HG03159 (cell line): ENCODE measurements at regions not wholly inside any gene's neighbourhood (a gene's known extent, or its start where the extent isn't known, plus 50 kb on each side); places are given as distances from the start of the nearest gene placed in this dataset.
"Not testable (repeated sequence)": the region's sequence is repeated elsewhere in the genome, so short reads cannot be mapped to it uniquely, and the experiment has no call there.

Experiments
- ATAC-seq: cut with Tn5 transposase; IDR thresholded peaks from one replicate; pipeline ENCODE4 v1.9.1; 2021; ENCODE audit warnings: mild to moderate bottlenecking, moderate library complexity; ENCODE audit not compliant: unreplicated experiment

DNA sequence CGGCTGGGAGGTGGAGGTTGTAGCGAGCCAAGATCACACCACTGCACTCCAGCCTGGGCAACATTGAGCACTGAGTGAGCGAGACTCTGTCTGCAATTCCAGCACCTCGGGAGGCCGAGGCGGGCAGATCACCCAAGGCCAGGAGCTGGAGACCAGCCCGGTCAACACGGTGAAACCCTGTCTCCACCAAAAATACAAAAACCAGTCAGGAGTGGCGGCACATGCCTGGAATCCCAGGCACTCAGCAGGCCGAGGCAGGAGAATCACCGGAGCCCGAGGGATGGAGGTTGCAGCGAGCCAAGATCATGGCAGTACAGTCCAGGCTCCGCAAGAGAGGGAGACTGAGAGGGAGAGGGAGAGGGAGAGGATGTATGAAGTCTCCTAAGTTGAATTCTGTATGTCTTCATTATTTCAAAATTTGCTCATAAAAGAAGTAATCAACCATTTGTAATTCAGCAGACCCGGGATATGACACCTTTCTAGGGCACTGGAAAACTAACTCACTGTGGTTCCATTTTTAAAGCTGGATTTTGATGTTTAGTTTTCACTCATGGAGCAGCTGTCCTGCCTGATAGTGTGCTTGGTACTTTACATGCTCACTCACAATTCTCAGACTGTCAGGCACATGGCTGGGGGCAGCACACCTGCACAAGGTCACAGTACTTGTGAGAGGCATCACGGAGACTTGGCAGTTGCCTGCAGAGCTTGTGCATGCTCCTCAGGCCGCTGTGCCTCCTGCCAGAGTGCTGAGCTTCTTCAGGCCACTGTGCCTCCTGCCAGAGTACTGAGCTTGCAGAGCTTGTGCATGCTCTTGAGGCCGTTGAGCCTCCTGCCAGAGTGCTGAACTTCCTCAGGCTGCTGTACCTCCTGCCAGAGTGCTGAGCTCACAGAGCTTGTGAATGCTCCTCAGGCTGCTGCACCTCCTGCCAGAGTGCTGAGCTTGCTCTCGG lies 106.2 kb downstream of the ERMARD start:
- ATAC-seq = no peak

DNA sequence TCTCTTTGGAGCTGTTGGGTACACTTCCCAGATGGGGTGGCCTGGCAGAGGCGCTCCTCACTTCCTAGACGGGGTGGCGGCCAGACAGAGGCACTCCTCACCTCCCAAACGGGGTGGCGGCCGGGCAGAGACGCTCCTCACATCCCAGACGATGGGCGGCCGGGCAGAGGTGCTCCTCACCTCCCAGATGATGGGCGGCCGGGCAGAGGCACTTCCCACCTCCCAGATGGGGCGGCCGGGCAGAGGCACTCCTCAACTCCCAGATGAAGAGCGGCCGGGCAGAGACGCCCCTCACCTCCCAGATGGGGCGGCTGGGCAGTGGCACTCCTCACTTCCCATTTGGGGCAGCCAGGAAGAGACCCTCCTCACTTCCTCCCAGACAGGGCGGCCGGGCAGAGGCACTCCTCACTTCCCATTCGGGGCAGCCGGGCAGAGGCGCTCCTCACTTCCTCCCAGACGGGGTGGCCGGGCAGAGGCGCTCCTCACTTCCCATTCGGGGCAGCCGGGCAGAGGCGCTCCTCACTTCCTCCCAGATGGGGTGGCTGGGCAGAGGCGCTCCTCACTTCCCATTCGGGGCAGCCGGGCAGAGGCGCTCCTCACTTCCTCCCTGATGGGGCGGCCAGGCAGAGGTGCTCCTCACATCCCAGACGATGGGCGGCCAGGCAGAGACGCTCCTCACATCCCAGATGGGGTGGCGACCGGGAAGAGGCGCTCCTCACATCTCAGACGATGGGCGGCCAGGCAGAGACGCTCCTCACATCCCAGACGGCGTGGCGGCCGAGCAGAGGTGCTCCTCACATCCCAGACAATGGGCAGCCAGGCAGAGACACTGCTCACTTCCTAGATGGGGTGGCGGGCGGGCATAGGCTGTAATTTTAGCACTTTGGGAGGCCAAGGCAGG lies 105.3 kb downstream of the ERMARD start:
- ATAC-seq = not testable (repeated sequence)

DNA sequence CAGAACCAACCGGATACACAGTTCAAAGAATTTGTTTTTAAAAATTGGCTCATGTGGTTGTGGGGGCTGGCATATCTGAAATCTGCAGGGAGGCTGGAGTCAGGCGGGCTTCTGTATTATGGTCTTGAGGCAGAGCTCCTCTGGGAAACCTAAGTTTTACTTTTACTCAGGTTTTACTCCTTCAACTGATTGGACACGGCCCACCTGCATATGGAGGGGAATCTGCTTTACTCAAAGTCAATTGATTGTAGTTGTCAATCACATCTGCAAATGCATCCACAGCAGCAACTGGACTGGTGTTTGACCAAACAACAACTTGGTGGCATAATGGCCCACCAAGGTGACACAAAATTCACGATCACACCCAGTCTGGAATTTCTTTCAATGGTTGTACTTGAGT lies 103.4 kb downstream of the ERMARD start:
- no peak for ATAC-seq

DNA sequence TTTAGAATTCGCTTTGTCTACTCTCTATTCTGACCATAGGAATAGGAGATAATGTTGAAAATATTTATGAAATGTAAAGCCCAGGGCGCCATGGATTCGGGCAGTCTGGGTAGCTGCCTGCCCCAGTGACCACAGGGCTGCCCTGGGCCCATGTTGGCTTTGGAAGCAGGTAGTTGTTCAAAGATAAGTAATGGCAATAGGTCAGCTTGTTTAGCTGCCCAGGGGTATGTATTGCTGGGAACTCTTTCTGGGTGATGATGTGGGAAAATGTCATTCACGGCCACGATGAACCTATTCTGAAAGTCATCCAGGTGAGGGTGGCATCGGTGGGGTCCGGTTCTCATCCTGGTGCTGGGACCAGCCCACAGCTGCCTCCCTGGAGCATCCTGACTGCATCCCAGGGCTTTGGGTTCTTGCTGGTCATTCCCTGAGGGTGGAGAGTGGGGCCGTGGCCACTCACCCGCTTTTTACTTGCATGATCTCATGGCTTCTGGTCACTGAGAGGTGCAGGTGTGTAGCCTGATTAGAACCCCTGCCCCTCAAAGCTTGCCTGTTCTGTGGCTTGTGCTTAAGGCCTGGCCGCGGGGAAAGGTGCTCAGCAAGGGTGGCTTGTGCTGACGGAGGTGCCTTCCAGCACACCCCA lies 102.8 kb downstream of the ERMARD start:
- no peak for ATAC-seq

DNA sequence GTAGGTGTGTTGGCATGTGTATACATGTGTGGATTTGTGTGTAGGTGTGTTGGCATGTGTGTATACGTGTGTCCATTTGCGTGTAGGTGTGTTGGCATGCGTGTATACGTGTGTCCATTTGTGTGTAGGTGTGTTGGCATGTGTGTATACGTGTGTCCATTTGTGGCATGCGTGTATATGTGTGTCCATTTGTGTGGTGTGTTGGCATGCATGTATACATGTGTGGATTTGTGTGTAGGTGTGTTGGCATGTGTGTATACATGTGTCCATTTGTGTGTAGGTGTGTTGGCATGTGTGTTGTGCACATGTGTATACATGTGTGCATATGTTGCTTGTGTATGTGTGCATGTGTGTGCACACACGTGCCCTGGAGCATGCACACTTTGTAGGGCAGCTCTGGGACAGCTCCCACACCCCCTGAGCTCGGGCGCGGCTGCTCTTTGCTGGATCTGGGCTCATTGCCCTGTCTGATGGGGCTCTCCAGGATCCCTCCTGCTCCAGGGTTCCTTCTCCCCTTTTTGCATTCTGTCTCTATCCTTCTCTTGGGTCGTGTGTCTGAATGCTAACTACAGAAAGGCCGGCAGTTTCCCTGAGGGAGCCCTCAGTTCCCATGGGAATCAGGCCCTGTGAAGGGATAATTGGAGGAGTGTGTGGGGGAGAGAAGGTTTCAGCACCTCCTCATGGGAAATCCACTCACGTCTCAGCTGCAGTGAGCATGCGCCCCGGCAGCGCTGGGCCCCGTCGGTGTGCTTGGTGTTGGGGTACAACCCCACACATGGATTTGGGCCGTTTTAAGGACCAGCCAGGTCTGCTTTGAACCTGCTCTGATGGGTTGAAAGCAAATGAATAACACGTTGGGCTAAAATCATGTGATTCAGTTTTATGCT lies 102.0 kb downstream of the ERMARD start:
- no peak for ATAC-seq

DNA sequence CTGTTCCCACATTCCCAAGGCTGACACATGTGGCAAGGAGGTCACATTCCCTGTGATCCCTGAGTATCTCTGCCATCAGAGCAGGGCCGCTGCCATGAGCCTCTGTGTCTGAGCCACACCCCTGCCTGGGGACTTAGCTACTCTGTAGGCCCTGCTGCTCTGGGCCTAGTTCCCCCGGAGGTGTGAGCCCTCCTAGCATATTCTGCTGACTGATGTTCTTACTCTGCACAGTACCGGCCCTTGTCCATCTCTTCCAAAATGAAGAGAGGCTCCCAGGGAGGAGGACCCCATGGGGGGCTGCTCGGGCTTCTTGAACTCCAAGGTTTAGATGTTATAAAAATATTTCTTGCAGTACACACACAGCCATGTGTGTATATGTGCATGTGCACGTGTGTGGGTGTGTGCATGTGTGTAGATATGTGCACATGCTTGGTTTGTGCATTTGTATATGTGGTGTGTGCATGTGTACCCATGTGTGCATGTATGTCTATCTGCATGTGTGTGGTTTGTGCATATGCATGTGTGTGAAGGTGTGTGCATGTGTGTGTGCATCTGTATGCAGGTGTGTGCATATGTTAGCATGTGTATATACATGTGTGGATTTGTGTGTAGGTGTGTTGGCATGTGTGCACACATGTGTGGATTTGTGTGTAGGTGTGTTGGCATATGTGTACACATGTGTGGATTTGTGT lies 101.2 kb downstream of the ERMARD start:
- ATAC-seq = no peak

DNA sequence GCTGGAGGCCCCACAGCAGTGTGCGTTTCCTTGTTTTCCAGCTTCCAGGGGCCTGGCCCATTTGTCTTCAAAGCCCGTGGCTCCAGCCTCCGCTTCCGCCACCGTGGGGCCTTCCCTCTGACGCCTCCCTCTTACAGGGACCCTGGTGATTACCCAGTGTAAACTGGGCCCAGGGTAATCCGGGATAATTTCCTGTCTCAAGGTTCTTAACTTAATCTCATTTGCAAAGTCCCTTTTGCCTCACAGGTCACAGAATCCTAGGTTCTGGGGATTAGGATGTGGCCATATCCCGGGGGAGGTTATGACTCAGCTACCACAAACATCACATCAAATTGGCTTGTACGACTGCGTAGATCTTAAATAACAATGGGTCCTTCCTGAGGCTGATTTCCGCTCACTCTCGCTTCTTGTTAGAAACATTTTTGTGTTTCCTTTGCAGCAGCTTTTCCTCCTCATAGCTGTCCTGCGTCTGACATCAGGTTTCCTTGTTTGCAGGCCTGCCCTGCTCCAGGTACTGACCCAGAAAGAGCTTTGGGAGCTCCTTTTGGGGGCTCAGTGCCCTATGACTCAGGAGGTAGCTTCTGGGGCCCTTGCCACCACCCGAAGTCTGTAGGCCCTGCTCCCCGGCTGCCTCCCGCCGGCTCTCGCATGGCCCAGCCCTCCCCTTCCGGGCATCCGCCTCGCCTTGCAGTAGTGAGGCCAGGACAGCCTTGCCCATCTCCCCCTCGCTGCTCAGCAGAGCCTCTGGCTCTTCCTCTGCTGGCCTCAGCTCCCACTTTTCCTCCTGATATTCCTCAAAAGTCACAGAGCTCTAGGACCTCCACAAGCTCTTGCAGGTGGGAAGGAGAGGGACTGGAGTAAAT lies 100.5 kb downstream of the ERMARD start:
- no peak for ATAC-seq

DNA sequence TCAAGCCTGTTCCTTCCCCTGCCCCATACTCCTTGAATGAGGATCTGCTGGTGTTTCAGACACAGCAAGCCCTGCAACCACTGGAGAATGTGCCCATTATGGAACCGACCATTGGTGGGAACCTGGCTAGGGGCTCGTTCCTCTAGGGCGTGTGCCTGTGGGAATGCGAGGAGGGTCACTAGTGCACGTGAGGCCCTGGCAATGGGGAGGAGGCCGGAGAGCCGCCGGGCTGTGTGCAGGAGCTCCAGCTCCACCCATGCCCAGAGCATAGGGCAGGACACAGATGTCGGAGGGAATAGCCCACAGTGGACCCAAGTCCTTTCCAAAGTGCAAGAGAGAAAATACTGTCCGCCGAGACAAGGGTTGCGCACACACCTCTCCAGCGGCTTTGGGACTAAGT lies 99.3 kb downstream of the ERMARD start:
- ATAC-seq = no peak

DNA sequence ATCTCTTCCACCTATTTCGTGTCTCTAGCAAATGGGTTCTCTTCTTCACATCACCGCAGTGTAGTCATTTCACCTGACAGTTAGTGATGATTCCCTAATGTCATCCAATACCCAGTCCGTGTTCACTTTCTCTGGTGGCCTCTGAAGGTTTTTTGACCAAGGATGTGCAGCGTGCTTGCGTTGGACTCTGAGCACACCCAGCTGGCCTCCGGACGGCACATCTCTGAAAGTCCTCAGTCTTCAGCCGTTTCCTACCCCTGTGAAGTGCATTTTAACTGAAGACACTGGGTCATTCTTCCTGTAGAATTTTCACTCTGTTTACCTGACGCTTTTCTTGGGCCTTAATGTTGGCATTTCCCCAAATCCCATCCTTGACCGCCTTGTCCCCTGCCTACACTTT lies 98.7 kb downstream of the ERMARD start:
- no peak for ATAC-seq

DNA sequence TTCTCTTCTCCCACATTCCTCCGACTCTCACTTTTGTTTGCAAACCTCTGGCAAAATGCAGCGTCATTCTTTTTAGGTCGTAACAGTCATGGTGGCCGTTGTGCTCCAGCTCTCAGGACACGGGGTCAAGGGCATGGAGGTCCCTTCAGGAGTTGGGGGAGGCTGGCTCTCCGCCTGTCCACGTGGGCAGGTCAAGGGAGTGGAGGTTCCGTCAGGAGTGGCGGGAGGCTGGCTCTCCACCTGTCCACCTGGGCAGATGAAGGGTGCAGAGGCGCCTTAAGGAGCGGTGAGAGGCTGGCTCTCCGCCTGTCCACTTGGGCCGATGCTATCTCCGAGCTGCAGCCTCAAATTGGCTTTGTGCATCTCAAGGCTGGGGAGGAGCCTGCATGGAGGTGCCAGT lies 98.0 kb downstream of the ERMARD start:
- ATAC-seq = no peak

DNA sequence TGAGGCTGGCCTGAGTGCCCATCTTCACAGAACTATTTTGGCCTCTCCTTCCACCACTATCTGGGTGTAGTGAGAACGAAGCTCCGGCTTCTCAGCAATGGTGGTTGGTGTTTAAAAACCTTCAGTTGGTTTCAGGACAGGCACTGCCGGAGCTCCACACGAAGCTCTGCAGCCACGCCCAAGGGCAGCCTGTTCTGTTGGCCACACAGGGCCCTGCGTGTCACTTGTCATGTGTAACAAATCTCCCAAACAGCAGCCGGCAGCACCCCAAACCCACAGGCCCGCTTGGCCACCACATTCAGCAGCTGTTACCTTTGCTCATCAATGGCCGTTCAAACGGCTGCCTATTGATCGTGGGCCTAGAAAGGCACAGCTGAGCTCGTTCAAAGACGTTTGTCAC lies 97.5 kb downstream of the ERMARD start:
- no peak for ATAC-seq

DNA sequence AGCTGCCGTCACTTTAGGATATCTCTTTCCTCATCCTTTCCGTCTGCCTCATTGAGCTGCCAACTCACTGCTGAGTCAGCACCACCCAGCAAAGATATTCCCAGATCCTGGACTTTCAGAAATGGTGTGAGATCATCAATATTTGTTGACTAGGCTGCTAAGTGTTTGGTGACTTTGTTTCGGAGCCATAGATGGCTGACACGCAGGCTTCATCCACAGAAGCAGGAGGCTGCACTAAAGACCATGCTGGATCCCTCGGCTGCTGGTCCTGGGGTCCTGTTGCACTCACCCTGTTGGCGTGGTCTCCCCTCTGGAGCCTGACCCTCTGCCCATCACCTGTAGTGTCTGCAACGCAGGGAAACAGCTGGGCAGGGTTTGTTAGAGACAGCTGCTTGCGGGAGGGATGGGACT lies 96.5 kb downstream of the ERMARD start:
- ATAC-seq = no peak

DNA sequence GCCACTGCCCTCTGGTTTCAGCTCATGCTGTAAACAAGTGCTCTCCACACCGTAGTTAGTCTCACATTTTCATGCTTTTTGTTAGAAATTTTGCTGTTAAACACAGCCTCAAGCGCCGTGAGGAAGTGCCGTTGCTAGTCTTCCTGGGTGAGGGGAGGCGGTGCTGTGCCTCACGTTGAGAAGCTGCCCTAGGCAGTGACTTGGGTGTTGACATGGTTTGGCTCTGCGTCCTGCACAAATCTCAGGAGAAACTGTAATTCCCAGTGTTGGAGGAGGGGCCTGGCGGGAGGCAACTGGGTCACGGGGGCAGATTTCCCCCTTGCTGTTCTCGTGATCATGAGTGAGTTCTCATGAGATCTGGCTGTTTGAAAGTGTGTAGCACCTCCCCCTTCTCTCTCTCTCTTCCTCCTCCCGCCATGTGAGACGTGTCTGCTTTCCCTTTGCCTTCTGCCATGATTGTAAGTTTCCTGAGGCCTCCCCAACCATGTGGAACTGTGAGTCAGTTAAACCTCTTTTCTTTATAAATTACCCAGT lies 95.8 kb downstream of the ERMARD start:
- ATAC-seq = no peak

DNA sequence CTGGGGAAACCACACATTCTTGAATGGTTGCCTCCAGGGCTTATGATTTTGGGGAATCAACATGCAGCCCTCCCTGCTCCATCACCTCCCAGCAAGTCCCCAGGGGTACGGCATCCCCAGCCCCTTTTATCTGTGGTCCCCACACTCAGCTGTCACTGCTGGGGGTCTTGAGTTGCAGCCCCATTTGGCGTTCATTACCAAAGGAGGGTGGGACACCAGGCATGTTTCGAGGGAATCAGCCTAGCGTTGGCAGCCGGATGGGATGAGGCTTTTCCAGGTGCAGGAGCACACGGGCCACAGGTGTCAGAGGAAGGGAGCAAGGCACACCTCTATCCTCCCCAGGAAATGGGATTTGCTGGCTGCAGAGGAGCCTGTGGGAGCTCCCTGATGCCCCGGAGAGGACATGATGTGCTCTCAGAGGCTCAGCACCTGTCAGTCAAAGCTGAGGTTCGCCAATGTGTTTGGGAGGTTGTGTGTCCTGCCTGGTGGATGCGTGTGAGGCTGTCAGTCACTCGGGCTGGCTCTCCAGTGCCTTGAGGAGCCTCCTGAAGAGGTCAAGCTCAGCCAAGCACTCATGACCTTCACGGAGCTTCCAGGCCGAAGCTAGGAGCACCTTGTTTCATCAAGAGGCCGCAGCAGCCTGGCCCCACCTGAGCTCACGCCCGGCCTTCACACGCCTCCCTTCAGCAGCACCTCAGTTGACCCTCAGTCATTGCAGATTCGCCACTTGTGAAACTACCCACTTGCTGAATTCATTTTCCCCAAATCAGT lies 95.0 kb downstream of the ERMARD start:
- no peak for ATAC-seq

DNA sequence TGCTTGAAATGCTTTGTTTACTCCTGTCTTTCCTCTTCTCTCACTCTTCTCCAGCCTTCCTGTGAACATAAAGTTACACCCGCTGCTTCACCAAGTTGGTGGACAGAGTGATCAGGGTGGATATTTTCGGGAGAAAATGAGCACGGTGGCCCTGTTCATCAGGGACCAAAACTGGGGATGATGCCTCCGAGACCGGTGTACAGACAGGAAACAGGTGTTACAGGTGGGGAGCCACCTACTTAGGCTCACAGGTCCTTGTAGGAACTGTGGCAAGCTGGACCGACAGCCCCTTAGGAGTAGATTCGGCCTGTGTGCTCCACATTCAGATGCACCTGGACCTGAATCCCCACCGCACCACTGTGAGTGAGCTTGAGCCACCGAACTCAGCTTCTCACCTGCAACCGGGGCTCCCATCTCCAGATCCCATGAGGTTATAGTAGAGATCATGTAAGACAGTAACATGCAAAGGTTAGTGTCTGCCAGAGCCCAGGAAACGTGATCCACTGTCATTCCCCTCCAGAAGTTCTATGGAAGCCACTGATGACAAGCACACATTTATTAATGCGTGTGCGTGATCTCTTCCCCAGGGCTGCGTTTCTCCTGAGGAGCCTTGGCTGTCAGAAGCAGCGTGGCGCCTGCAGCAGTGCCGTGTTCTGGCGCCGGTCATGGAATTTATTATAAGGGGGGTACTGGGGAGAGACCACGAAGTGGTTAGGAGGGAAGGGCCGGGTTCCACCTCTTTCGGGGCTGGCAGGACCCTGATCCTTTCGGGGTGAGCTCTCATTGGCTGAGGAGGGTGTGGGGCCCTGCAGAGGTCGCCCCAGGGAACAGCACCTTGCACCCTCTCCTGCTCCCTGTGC lies 94.2 kb downstream of the ERMARD start:
- no peak for ATAC-seq

DNA sequence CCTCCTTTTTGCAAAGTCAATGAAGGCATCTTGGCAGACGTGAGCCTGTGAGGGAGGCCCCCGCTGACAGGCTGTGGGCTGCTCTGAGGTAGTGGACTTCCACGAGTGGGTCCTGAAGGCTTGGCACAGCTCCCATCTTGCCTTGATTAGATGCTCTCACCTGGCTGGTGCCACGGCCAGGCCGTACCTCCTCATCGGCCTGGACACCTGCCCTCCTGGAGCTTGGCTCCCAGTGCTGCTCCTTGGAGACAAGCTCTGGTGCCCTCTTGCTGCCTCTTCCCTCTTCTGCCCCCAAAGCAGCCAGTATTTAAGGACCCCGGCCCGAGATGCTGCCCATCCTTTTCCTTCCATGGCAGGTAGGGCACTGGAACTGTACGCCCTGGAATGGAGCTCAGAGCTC lies 93.5 kb downstream of the ERMARD start:
- ATAC-seq = no peak

DNA sequence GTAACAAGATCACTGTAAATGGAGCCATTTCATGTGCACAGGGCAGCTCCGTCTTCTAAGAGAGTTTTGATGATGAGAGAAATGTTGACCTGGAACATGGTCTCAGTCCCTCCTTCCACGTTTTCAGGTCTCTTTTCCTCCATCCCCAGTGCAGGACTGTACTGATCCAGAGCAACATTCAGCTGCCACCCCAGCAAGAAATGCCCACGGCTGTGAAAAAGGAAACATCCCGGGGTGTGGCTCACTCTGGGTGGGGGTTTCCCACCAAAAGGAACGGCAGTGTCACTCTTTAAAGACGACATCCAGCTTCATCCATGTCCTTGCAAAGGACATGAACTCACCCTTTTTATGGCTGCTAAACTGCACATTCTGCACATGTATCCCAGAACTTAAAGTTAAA lies 92.6 kb downstream of the ERMARD start:
- no peak for ATAC-seq
